Stimulated activated CD4-positive, alpha-beta T cell treated with anti-CD3 and anti-CD28 coated beads, Interleukin-2, amount 100 ng/mL, for 4 hours (primary cell): ENCODE measurements at regions not wholly inside any gene's neighbourhood (a gene's known extent, or its start where the extent isn't known, plus 50 kb on each side); places are given as distances from the start of the nearest gene placed in this dataset.

ENCODE experiments used
- DNase-seq: peaks from one replicate; pipeline ENCODE4 v3.0.0-alpha.2; 2020; ENCODE audit warnings: low read depth

DNA sequence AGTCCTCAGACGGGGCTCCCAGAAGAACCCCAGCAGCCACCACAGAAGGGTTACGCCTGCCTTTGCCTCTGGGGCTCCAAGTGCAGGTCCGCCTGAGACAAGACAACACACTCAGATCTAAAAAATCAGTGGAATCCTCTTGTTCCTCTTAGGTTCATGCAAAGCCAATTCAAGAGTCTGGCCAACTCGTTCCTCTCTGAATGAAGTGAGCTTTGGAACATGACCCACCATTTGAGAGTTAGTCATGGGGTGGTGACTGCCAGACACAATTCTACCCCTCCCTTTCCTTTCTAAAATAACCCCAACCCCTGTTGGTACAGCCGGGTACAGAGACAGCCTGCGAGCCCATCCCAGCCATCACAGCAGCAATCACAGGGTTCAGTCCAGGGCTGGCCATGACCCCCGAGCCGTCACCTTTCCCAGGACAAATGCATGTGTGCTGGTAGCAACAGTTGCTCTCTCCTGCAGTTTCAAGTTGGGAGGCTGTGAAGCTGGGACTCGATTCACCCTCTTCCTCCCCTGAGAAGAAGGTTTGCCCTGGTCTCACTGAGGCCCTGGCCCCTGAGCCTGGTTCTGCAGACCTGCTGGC lies 183.1 kb upstream of the SH3BP4 start:
- no peak for DNase-seq

DNA sequence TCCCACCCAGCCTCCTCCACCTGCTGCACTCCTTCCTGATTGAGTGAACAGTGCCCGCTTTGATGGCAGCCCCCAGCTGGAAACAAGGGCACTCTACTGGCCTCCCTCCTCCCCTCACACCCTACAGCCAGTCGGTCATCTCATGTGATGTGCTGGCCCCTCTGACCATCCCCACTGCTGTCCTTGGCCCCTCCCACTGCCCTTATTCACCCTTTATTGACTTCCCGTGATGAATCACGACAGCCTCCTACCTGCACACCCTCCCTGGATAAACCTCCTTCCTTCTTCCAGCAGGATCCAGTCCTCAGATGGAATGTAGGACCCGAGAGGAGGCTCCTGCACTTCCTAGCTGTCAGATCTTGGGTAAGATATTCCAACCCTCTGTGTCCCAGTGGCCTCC lies 186.5 kb upstream of the SH3BP4 start:
- DNase-seq = no peak

DNA sequence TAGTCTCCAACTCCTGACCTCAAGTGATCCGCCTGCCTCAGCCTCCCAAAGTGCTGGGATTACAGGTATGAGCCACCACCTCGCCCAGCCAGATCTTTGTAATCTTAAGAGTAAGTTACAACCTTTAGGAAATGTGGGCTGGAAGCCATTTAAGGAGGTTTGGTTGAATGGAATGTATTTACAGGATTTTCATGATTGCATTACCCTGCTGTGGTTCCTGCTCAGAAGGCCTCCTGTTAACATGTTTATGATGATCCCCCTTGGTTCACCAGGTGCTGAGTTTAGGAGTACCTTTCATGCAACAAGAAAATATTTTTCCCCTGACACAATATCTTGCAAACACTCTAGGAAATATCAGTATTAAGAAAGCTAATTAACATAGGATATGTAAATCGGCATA lies 187.4 kb upstream of the SH3BP4 start:
- no peak for DNase-seq

GRCh38 chr2:234763002-234763873 lies 188.6 kb upstream of the SH3BP4 start:
- no peak for DNase-seq

- no peak for DNase-seq
Observed at GRCh38 chr2:234761910-234762309, 189.9 kb upstream of the SH3BP4 start.

GRCh38 chr2:234754126-234754525 lies 197.7 kb upstream of the SH3BP4 start:
- no peak for DNase-seq

DNA sequence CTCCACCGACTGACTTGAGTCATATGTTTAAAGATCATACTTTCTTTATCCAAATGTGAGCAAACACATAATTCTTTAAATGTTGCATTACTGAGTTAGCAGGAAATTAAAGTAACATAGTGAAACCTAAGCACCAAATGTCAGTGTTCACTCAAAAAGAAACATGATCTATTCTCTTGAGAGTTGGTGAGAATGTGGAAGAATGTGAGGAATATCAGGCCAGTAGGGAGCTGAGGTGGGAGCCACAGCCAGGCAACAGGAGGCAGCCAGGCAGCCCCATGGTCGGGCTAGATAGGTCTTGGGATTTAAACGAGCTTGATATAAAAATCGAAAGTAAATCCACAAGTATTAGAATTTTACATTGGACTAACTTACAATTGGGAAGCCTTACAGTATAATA lies 198.1 kb upstream of the SH3BP4 start:
- no peak for DNase-seq

DNA sequence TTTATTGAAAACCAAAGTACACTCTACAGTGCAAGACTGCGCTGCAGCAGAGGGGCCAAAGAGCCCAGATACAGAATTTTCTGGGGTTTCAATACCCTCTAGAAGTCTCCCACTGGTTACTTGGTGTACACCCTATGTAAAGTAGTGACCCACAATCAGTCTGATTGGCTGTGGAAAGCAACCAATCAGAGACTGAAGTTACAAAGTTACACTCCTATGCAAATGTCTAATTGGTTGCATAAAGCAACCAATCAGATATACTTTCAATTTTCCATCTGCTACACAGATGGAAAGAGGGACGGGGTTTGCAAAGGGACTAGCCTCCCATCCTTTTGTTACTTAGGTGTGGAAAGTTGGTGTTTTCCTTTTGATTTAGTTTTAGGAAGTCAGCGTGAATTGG lies 198.9 kb upstream of the SH3BP4 start:
- no peak for DNase-seq

DNA sequence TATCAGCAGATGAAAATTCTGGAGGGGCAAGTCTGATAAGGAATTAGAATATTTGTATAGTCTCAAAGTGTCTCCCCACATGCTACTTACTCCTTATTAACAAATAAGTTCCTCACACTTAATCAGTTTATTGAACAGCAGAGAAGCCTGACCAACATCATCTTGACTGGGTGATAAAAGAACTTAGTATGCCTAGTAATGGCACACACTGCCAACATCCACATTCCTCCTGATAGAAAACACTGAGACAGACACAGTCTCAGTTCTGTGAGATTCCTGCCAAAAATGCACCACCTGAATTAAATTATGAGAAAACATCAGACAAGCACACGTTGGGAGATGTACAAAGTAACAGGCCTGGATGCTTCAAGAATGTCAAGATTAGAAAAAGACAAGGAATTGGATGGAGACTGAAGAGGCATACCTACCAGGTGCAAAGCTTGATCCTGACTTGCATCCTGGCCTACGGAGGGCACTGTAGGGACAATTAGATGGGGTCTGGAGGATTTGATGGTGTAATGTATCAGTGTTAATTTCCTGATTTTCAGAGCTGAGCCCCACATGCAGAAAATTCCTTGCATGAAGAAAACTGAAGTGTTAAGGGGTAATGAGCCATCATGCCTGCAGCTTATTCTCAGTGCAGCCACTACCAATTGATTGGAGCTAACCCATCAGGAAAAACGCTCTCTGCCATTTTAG lies 200.4 kb upstream of the SH3BP4 start:
- DNase-seq = no peak

GRCh38 chr2:234747833-234748559 lies 203.8 kb upstream of the SH3BP4 start:
- no peak for DNase-seq

GRCh38 chr2:234747032-234747431 lies 204.8 kb upstream of the SH3BP4 start:
- DNase-seq = no peak

- DNase-seq = no peak
Observed at GRCh38 chr2:234745347-234745746, 206.5 kb upstream of the SH3BP4 start.

DNA sequence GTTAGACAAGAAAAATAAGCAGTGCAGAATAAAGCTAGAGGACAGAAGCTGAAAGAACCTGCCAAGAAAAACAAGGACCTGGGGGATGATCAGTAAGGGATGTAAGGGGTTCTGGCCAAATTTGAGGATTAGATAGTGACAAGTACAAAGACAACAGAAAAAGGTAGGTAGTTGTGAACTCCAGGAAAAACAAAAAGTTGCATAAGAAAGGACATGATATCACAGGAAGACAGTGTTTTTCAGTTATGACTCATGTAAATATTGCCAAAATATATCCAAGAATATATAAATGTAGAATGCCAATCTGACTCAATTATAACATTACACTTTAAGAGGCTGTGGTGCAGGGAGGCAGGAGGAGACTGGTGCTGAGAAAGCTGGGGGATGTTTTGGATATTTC lies 209.8 kb upstream of the SH3BP4 start:
- DNase-seq = no peak

DNA sequence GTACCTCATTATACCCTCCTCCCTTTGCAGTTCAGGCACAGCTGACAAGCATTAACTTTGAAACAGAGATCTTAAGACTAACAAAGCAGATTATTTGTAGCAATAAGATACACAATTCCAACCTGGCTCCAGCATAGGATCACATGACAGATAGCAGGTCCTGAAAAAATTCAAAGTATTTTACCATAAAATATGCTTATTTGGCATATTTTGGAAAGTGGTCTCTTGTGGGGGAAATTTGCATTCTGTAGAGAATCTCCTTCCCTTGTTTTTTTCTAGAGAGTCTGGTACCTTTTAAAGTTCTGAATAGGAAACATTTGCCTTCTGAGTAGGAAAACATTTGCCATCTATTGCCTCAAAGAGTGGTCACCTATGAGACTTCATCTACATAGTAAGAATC lies 212.8 kb upstream of the SH3BP4 start:
- DNase-seq = no peak

DNA sequence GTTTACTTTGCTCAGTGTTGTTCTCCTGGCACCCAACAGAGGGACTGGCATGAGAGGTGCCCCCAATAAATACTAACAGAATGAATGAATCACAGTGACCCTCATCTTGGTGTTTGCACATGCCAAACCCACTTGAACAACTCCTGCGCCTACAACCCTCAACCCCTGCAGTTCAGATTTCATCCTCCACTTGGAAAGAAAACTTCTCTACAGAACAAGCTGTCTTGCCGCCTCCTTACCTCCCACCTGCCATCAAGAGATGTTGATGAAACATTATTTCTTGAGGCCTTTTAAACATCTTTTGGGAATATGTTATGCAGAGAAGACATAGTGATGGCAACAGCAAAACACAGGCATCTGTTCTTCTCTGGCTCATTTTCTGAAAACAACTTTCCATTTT lies 216.0 kb upstream of the SH3BP4 start:
- DNase-seq = no peak

DNA sequence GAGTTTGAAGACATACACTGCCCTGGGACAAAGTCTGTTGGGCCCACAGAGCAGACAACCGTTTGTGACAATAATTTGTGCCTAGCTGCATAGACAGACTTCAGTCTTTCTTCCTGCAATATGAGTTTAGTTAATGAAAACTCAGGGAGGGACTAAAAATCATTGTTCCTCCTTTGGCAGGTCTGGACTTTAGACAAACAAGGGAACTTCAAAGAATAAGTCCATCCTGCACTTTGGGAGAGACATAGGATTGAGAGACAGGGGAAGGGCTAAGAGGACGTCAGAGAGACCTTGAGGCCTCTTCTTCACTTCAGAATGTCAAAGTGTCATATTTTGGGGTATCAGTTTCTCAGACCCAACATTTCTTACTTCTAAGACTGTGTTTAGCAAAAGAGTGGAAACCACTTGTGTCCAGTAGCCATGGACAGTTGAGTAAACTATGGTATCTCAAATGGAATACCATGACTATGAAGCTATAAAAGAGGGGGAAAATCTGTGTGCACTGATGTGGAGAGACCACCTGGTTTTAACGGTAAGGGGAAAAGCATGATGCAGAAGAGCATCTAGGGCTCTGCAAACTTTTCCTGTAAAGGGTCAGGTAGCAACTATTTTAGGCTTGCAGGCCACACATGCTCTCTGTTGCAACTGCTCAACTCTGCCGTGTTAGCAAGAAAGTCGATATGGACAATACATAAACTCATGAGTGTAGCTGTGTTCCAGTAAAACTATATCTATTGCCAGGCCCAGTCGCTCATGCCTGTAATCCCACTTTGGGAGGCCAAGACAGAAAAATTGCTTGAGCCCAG lies 217.8 kb upstream of the SH3BP4 start:
- DNase-seq = no peak

DNA sequence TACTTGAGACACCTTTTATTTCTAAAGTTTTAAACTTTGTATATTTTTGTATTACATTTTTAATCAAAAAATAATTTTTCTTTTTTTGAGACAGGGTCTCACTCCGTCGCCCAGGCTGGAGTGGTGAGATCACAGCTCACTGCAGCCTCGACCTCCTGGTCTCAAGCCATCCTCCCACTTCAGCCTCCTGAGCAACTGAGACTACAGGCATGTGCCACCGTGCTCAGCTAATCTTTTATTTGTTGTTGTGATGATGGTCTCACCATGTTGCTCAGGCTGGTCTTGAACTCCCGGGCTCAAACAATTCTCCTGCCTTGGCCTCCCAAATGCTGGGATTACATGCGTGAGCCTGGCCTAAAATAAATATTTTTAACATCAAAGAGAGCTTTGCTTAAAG lies 218.7 kb upstream of the SH3BP4 start:
- DNase-seq = no peak

DNA sequence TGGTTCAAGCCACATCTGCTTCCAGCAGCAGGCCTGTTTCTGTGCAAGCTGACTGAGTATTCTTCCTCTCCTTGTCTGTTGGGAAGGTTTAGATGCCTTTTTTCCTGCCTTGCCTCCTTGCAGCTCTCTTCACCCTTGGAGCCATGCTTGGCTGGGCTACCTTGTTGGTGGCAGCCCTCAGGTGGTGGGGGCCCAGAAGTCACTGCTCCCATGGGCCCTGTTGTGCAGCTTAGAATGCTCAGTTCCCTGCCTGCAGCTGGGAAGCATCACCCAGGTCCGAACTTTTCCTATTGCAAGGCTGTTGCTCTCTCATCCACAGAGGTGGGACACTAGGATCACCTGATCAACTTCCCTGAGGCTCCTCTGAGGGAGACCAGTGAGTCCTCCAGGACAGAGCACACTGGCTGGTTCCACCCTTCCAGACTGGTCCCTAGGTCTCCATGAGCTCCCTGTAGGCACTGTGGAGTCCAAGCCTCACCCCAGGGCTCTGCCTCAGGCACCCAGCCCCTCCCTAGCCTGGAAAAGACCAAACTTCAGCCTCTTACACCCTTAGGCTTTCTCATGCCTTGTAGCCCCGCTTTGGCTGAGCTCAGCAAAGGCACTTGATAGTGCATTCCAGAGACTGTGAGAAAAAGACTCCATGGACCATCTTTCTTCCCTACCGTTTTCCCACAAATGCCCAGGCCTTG lies 219.3 kb upstream of the SH3BP4 start:
- no peak for DNase-seq

- no peak for DNase-seq
Observed at GRCh38 chr2:234731236-234731635, 220.6 kb upstream of the SH3BP4 start.

DNA sequence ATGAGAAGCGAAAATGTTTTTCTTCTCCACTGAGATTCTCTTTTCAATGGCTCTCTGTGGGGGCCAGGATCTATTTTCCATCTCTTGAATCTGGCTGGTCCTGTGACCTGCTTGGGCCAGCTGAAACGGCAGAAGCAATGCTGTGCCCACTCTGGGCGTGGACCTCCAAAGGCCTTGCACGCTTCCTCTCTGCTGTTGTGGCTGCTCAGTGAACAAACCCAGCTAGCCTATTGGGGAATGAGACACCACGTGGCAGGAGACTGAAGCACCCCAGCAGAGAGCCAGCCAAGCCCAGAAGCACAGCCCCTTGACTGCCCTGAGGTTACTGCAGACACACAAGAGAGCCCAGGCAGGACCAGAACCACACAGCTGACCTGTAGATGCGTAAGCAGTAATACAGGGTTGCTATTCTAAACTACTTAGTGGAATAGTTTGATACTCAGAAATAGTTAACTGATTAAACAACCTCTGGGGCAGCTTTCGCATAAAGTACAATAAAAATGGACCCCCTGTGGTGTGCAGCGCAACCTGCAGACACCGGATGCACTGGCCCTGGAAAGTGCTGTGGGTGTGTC lies 221.7 kb upstream of the SH3BP4 start:
- no peak for DNase-seq
